ENCODE measurements at regions not wholly inside any gene's neighbourhood (a gene's known extent, or its start where the extent isn't known, plus 50 kb on each side); places are given as distances from the start of the nearest gene placed in this dataset.

GRCh38 chr1:30151119-30151518, 572.3 kb downstream of the MATN1 start:
- intact Hi-C loops (cut with DNase I; ENCODE audit: low total_unique reads): no loop called here
- Histone ChIP-seq H3K36me3 (no peaks in the 10 kb centered on the region), H3K27me3 (peaks cover 0 to 2% of the 10 kb centered on the region in 2 donors), H3K27ac (no peak overlapping the region), H3K4me3 (no peak overlapping the region), H3K4me1 (no peaks in the 10 kb centered on the region), H3K9me3 (peaks cover 0 to 16% (median 14%) of the 10 kb centered on the region in 3 donors)
- no peak for DNase-seq
- TF ChIP-seq, protein P1, sequence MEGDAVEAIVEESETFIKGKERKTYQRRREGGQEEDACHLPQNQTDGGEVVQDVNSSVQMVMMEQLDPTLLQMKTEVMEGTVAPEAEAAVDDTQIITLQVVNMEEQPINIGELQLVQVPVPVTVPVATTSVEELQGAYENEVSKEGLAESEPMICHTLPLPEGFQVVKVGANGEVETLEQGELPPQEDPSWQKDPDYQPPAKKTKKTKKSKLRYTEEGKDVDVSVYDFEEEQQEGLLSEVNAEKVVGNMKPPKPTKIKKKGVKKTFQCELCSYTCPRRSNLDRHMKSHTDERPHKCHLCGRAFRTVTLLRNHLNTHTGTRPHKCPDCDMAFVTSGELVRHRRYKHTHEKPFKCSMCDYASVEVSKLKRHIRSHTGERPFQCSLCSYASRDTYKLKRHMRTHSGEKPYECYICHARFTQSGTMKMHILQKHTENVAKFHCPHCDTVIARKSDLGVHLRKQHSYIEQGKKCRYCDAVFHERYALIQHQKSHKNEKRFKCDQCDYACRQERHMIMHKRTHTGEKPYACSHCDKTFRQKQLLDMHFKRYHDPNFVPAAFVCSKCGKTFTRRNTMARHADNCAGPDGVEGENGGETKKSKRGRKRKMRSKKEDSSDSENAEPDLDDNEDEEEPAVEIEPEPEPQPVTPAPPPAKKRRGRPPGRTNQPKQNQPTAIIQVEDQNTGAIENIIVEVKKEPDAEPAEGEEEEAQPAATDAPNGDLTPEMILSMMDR (IDR thresholded peaks at IDR 0.05): no peak

DNA sequence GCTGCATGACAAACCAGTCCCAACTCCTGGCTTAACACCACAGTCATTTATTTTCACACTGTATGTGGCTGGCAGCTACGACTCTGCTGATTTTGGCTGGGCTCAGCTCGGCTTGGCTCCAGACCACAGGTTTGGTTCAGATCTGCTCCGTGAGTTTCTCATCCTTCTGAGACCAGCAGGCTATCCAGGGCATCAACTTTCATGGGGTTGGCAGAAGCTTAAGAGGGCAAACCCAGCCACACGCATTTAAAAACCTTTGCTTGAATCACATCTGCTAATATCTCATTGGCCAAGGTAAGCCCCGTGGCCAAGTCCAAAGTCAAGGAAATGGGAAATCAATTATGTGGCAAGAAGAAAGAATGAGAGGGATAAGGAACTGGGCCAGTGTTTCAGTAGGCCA, 574.2 kb downstream of the MATN1 start:
- H3K4me3 ChIP-seq: no peak overlapping the region
- TF ChIP-seq, protein P1 (IDR thresholded peaks at IDR 0.05): no peak
- H3K36me3 ChIP-seq: no peaks in the 10 kb centered on the region
- peaks cover 0 to 15% of the 10 kb centered on the region in 2 donors for H3K27me3 ChIP-seq
- intact Hi-C loops (cut with DNase I; ENCODE audit: low total_unique reads): no loop called here
- DNase-seq: no peak
- H3K9me3 ChIP-seq: peaks cover 0 to 16% (median 14%) of the 10 kb centered on the region in 3 donors
- H3K4me1 ChIP-seq: no peaks in the 10 kb centered on the region
- no peak overlapping the region for H3K27ac ChIP-seq

DNA sequence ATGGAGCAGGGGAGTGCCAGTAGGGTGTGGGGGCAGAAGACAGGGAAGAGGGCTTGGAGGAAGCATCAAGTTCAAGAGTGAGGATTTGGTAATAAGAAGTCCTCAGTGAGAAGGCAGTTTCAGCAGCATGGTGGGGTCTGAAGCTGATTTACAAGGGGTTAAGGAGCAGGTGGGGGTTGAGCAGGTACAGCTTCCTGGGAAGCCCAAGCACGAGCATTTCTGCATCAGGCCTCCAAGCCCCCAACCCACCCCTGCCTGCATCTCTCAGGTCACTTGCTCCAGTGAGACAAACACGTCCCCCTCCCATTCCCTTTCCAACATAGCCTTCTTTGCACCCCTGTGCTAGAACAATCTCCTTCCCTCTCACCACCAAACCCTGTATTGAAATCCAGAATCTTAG, 574.7 kb downstream of the MATN1 start:
- no peak overlapping the region for H3K4me3 ChIP-seq
- TF ChIP-seq, protein P1 (IDR thresholded peaks at IDR 0.05): no peak
- no peak for DNase-seq
- H3K4me1 ChIP-seq: no peaks in the 10 kb centered on the region
- peaks cover 0 to 15% of the 10 kb centered on the region in 2 donors for H3K27me3 ChIP-seq
- no peaks in the 10 kb centered on the region for H3K36me3 ChIP-seq
- peaks cover 0 to 16% (median 14%) of the 10 kb centered on the region in 3 donors for H3K9me3 ChIP-seq
- no peak overlapping the region for H3K27ac ChIP-seq
- intact Hi-C loops (cut with DNase I; ENCODE audit: low total_unique reads): no loop called here

DNA sequence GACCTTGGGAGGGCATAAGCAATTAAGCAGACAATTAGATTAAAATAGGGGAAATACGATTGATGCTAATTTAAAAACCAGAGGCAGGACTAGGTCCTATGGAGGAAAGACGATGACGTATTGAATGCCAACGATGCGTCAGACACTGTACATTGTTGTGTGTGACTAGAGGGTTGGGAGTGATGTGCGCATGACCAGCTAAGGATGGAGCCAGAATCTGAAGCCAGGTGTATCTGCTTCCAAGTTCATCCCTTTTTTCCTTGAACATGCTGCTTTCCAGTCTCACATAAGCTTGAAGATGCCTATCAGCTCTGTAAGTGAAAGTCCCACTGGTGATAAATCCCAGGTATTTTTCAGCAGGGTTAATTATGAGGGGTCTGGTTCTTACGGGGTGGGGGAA, 576.2 kb downstream of the MATN1 start:
- Histone ChIP-seq H3K36me3 (no peaks in the 10 kb centered on the region), H3K4me1 (no peaks in the 10 kb centered on the region), H3K9me3 (peaks cover 0 to 15% (median 14%) of the 10 kb centered on the region in 3 donors), H3K4me3 (no peak overlapping the region), H3K27ac (no peak overlapping the region), H3K27me3 (peaks cover 0 to 21% of the 10 kb centered on the region in 2 donors)
- no peak for DNase-seq
- TF ChIP-seq, protein P1 (IDR thresholded peaks at IDR 0.05): no peak
- intact Hi-C loops (cut with DNase I; ENCODE audit: low total_unique reads): no loop called here

DNA sequence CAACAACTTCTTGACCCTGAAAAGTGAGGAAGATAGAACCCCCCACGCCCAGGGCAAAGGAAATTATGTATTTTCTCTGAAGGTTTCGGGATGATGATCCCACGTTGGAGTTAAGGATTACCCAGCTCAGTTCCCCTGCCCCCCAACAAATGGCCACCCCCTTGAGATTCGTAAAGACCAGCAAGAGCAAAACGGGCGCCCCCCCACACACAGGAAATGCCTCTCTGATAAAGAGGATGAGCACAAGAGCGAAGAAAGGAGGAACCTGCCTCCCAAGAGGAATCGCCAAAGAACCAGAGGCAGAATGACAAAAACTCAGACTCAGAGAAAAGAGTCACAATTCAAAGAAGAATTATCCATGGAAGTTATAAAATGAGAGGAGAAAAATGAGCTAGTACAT, 576.9 kb downstream of the MATN1 start:
- Histone ChIP-seq H3K27me3 (peaks cover 0 to 21% of the 10 kb centered on the region in 2 donors), H3K36me3 (no peaks in the 10 kb centered on the region), H3K9me3 (peaks cover 0 to 7% (median 6%) of the 10 kb centered on the region in 3 donors), H3K27ac (no peak overlapping the region), H3K4me3 (no peak overlapping the region), H3K4me1 (no peaks in the 10 kb centered on the region)
- DNase-seq: no peak
- intact Hi-C loops (cut with DNase I; ENCODE audit: low total_unique reads): no loop called here
- TF ChIP-seq, protein P1 (IDR thresholded peaks at IDR 0.05): no peak

Data from tibial artery (tissue), 4 donors.